Omental fat pad (tissue), 3 donors: ENCODE measurements at regions not wholly inside any gene's neighbourhood (a gene's known extent, or its start where the extent isn't known, plus 50 kb on each side); places are given as distances from the start of the nearest gene placed in this dataset.

ENCODE experiments used
- ATAC-seq: fragments of 150-250 bp; one replicate; pipeline ENCODE4 v1.9.1; 2016; ENCODE audit warnings: mild to moderate bottlenecking, moderate library complexity; ENCODE audit not compliant: low FRiP score
- DNase-seq: peaks from one replicate; pipeline ENCODE4 v3.0.0-alpha.2; 2019; ENCODE audit warnings: low spot score
- TF ChIP-seq, protein P1 (sequence below), 3 donors: fragments of 450-650 bp; IDR thresholded peaks; one replicate each; pipeline ENCODE4 v1.5.1; 2016 to 2017; ENCODE audit warnings: antibody characterized with exemption in 3 of 3, mild to moderate bottlenecking in 3 of 3, moderate library complexity in 2 of 3

DNA sequence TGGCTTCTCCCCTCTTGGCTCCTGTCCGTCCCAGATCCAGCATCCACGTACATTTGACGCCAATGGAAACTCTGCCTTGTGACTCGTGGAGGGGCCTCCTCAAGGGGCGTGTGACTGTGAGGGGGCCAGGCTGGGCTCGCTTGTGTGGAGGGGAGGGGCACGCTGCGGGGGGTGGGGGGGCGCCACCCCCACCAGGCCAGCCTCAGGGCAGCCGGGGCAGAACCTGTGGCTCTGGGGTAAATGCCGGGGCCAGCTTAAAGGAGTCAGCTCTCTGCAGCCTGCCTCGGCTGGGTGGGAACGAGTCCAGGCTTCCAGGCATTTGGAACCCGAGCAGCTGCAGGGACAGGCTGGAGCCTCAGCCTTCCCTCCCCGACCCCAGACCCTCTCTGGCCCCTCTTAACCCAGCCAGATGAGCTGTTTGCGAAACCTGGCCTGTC lies 94.1 kb downstream of the SIK1 start:
- DNase-seq (no peak), ATAC-seq (no peak)
- TF ChIP-seq, protein P1, sequence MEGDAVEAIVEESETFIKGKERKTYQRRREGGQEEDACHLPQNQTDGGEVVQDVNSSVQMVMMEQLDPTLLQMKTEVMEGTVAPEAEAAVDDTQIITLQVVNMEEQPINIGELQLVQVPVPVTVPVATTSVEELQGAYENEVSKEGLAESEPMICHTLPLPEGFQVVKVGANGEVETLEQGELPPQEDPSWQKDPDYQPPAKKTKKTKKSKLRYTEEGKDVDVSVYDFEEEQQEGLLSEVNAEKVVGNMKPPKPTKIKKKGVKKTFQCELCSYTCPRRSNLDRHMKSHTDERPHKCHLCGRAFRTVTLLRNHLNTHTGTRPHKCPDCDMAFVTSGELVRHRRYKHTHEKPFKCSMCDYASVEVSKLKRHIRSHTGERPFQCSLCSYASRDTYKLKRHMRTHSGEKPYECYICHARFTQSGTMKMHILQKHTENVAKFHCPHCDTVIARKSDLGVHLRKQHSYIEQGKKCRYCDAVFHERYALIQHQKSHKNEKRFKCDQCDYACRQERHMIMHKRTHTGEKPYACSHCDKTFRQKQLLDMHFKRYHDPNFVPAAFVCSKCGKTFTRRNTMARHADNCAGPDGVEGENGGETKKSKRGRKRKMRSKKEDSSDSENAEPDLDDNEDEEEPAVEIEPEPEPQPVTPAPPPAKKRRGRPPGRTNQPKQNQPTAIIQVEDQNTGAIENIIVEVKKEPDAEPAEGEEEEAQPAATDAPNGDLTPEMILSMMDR (IDR thresholded peaks at IDR 0.05), result no peak

DNA sequence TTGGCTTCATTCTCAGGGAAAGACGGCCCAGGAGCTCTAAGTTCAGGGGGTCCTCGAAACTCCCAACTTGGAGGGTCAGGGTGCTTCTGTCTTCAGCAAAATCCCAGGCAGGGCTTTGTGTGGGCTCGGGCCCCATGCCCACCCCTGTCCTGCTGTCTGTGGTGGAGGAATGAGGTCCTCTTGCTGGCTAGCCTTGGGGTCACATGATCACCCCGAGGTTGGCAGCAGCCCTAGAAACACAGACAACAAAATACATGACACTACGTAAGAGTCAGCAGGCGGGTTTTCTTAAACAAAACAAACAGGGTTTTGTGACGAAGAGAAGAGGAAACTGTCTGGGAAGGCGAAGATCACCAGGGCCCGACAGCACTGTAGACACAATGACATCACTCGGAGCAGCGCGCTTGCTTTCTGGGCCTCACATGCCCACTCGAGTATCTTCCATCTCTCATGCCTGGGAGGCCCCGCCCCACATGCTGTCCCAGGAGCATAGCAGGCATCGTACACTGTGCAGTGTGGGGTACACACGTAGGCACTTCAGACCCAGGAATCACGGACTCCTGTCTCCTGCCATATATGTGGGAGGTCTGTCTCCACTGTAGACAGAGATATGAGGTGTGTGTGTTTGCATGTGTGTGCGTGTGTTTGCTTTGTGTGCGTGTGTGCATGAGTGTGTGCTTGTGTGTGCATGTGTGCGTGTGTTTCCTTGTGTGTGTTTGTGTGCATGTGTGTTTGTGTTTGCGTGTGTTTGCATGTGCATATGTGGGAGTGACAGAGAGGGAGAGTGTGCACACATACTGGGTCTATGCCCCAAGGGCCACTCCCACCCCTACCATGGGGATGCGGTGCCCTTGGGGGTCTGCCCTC lies 94.7 kb downstream of the SIK1 start:
- DNase-seq (no peak), ATAC-seq (no peak)
- TF ChIP-seq, protein P1 (IDR thresholded peaks at IDR 0.05), result no peak

- DNase-seq, result no peak
- ATAC-seq, result no peak
- TF ChIP-seq, protein P1 (IDR thresholded peaks at IDR 0.05), result no peak
Measured at GRCh38 chr21:43331111-43331961, 95.6 kb downstream of the SIK1 start.

GRCh38 chr21:43330306-43330881 lies 96.5 kb downstream of the SIK1 start:
- ATAC-seq (no peak), DNase-seq (no peak)
- TF ChIP-seq, protein P1 (IDR thresholded peaks at IDR 0.05), result no peak

DNA sequence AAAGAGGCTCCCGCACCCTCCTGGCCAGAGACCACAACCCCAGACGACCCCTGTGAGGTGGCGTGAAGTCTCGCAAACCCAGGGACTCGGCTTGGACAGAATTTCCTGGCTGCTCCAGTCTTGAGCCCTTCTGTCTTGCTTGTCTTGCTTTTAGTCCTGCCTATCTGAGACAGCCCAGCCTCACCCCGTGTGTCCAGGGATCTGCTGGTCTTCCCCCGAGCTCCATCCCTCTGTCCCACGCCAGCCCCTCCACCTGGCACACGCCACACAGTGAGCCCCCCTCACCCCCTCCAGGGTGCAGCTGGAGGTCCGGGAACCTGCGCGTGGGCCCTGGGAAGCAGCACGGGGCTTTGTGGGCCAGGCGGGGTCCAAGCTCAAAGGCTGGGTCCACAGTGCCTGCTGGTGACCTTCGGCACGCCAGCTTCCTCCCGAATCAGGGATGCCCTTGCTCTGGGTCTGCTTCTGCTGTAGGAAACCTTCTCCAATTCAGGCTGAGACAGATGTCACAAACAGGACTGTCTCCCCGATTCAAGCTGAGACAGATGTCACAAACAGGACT lies 97.1 kb downstream of the SIK1 start:
- ATAC-seq, result no peak
- TF ChIP-seq, protein P1 (IDR thresholded peaks at IDR 0.05), result no peak
- no peak for DNase-seq

- no peak for ATAC-seq
- DNase-seq, result no peak
- TF ChIP-seq, protein P1 (IDR thresholded peaks at IDR 0.05), result no peak
Measured at GRCh38 chr21:43328958-43329691, 97.8 kb downstream of the SIK1 start.
